Brain microvascular endothelial cell (primary cell): ENCODE measurements at regions not wholly inside any gene's neighbourhood (a gene's known extent, or its start where the extent isn't known, plus 50 kb on each side); places are given as distances from the start of the nearest gene placed in this dataset.

Experiments
- DNase-seq: peaks from one replicate; pipeline ENCODE4 v3.0.0-alpha.2; 2020
- H3K27ac ChIP-seq: fragments of 250-450 bp; sonication (Bioruptor Pico); 2 replicates; pipeline ENCODE4 v1.5.1; 2020; ENCODE audit warnings: mild to moderate bottlenecking, moderate library complexity
- H3K27me3 ChIP-seq: fragments of 250-450 bp; sonication (Bioruptor Pico); replicated peaks from 2 replicates; pipeline ENCODE4 v1.5.1; 2020; ENCODE audit warnings: mild to moderate bottlenecking
- H3K36me3 ChIP-seq: fragments of 250-450 bp; sonication (Bioruptor Pico); replicated peaks from 2 replicates; pipeline ENCODE4 v1.5.1; 2020; ENCODE audit warnings: mild to moderate bottlenecking
- H3K4me3 ChIP-seq: 2 replicates; pipeline ENCODE4 v1.5.1; 2011; ENCODE audit warnings: low read depth, mild to moderate bottlenecking, control low read depth, low read length, moderate library complexity
- CTCF ChIP-seq: IDR thresholded peaks from 2 replicates; pipeline ENCODE4 v1.5.1; 2011; ENCODE audit warnings: low read depth, mild to moderate bottlenecking, moderate library complexity, low read length, control low read depth, inconsistent platforms; ENCODE audit errors: missing control alignments
- in situ Hi-C: cut with HindIII; loops from 2 replicates; pipeline ENCODE4 v1.10.0; 2017; ENCODE audit warnings: low sequenced_read_pairs, low pct_ligation_motif_present

GRCh38 chr19:30133803-30134202 lies 191.8 kb downstream of the URI1 start:
- in situ Hi-C loops = no loop called here
- no peak for DNase-seq
- Histone ChIP-seq H3K36me3 (no peaks in the 10 kb centered on the region), H3K27ac (no peak overlapping the region), H3K4me3 (no peak overlapping the region), H3K27me3 (no peaks in the 10 kb centered on the region)
- TF ChIP-seq CTCF = no peak

GRCh38 chr19:30135093-30135757 lies 193.2 kb downstream of the URI1 start:
- in situ Hi-C loops = no loop called here
- TF ChIP-seq CTCF = no peak
- Histone ChIP-seq H3K27ac (no peak overlapping the region), H3K36me3 (no peaks in the 10 kb centered on the region), H3K4me3 (no peak overlapping the region), H3K27me3 (no peaks in the 10 kb centered on the region)
- DNase-seq = no peak

GRCh38 chr19:30135797-30136196 lies 193.8 kb downstream of the URI1 start:
- H3K36me3 ChIP-seq = no peaks in the 10 kb centered on the region
- DNase-seq = no peak
- H3K4me3 ChIP-seq = no peak overlapping the region
- in situ Hi-C loops = no loop called here
- no peak overlapping the region for H3K27ac ChIP-seq
- H3K27me3 ChIP-seq = no peaks in the 10 kb centered on the region
- TF ChIP-seq CTCF = no peak

GRCh38 chr19:30136611-30137195 lies 194.7 kb downstream of the URI1 start:
- no peak for DNase-seq
- H3K27me3 ChIP-seq = no peaks in the 10 kb centered on the region
- no peak overlapping the region for H3K4me3 ChIP-seq
- H3K36me3 ChIP-seq = no peaks in the 10 kb centered on the region
- no peak for TF ChIP-seq CTCF
- no peak overlapping the region for H3K27ac ChIP-seq
- in situ Hi-C loops = no loop called here

DNA sequence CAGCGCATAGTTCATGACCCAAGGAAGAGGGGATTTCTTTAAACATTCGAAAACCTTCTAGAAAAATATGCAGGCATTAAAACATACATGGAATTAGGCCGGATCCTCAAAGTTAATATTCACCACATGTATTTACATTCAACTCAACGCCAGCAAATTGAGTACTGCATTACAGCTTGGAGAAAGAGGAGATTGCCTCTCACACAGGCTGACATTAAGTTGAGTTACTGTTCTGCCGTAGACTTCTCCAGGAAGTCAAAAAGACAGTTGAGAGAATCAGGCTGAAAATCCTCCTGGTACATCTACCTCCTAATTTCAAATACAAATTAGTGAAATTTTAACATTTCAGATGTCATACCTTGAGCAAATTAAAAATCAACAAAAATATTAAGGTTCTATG lies 195.7 kb downstream of the URI1 start:
- TF ChIP-seq CTCF = no peak
- H3K27me3 ChIP-seq = no peaks in the 10 kb centered on the region
- DNase-seq = no peak
- in situ Hi-C loops = no loop called here
- no peaks in the 10 kb centered on the region for H3K36me3 ChIP-seq
- no peak overlapping the region for H3K27ac ChIP-seq
- no peak overlapping the region for H3K4me3 ChIP-seq

DNA sequence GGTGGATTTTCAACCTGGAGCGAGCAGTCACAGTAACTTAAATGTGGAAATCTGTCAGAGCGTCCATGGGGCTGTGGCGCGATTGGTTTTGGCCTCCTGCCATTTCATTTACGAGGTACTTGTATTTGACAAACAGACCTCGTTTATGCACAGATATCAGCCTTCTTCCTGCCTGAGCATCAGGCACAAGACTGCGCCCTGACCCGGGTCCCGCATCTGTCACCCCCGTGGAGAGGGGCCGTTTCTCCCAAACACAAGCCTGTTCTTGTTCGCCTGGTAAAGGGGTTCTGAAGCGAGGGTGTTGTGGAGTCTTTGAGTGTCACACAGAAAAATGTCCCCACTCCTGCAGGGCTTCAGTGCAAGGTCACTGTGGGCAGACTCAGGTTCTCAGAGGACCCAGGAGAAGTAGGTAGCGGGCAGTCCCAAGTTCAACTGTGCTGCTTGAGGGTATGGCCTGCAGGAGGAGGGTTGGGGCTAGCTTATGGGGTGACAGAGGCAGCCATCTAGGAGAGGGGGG lies 202.3 kb downstream of the URI1 start:
- TF ChIP-seq CTCF = no peak
- Histone ChIP-seq H3K27ac (no peak overlapping the region), H3K4me3 (no peak overlapping the region), H3K27me3 (no peaks in the 10 kb centered on the region), H3K36me3 (no peaks in the 10 kb centered on the region)
- in situ Hi-C loops = no loop called here
- DNase-seq = no peak
